HUES6 (cell line): ENCODE measurements at regions not wholly inside any gene's neighbourhood (a gene's known extent, or its start where the extent isn't known, plus 50 kb on each side); places are given as distances from the start of the nearest gene placed in this dataset.
"Not testable (repeated sequence)": the region's sequence is repeated elsewhere in the genome, so short reads cannot be mapped to it uniquely, and the experiment has no call there.

Experiments used
- H3K27ac ChIP-seq: 2 replicates; pipeline ENCODE4 v1.7.0; 2013; ENCODE audit warnings: low read depth, mild to moderate bottlenecking, low read length, inconsistent platforms
- H3K27me3 ChIP-seq: 2 replicates; pipeline ENCODE4 v1.6.1; 2013; ENCODE audit warnings: low read length; ENCODE audit not compliant: control insufficient read depth, insufficient read depth
- H3K36me3 ChIP-seq: 2 replicates; pipeline ENCODE4 v1.6.1; 2013; ENCODE audit warnings: low read length; ENCODE audit not compliant: control insufficient read depth, insufficient read depth
- H3K4me1 ChIP-seq: 2 replicates; pipeline ENCODE4 v1.6.1; 2013; ENCODE audit warnings: low read length; ENCODE audit not compliant: control insufficient read depth, insufficient read depth
- H3K4me3 ChIP-seq: 2 replicates; pipeline ENCODE4 v1.5.1; 2013; ENCODE audit warnings: low read depth, low read length
- H3K9ac ChIP-seq: one replicate; pipeline ENCODE4 v1.6.1; 2013; ENCODE audit warnings: mild to moderate bottlenecking, low read length
- H3K9me3 ChIP-seq: 2 replicates; pipeline ENCODE4 v1.6.1; 2013; ENCODE audit warnings: low read depth, low read length; ENCODE audit not compliant: control insufficient read depth, insufficient read depth

GRCh38 chr6:67129780-67130179 lies 1422.8 kb upstream of the EYS start:
- Histone ChIP-seq H3K27me3 (no peaks in the 10 kb centered on the region), H3K27ac (no peak overlapping the region), H3K9ac (no peak overlapping the region), H3K36me3 (no peaks in the 10 kb centered on the region), H3K4me1 (no peaks in the 10 kb centered on the region), H3K9me3 (no peaks in the 10 kb centered on the region), H3K4me3 (no peak overlapping the region)

- Histone ChIP-seq H3K4me3 (no peak overlapping the region), H3K9me3 (no peaks in the 10 kb centered on the region), H3K4me1 (no peaks in the 10 kb centered on the region), H3K27me3 (no peaks in the 10 kb centered on the region), H3K9ac (no peak overlapping the region), H3K36me3 (no peaks in the 10 kb centered on the region), H3K27ac (no peak overlapping the region)
Observed at GRCh38 chr6:67127041-67127440, 1420.0 kb upstream of the EYS start.

GRCh38 chr6:67121115-67121514 lies 1414.1 kb upstream of the EYS start:
- H3K4me3 ChIP-seq = no peak overlapping the region
- no peaks in the 10 kb centered on the region for H3K36me3 ChIP-seq
- no peak overlapping the region for H3K27ac ChIP-seq
- H3K9me3 ChIP-seq = no peaks in the 10 kb centered on the region
- H3K27me3 ChIP-seq = no peaks in the 10 kb centered on the region
- H3K4me1 ChIP-seq = no peaks in the 10 kb centered on the region
- no peak overlapping the region for H3K9ac ChIP-seq

- Histone ChIP-seq H3K4me1 (no peaks in the 10 kb centered on the region), H3K4me3 (no peak overlapping the region), H3K36me3 (no peaks in the 10 kb centered on the region), H3K27ac (no peak overlapping the region), H3K9me3 (no peaks in the 10 kb centered on the region), H3K27me3 (no peaks in the 10 kb centered on the region), H3K9ac (no peak overlapping the region)
Observed at GRCh38 chr6:67112120-67112519, 1405.1 kb upstream of the EYS start.

- H3K27ac ChIP-seq = no peak overlapping the region
- H3K4me1 ChIP-seq = no peaks in the 10 kb centered on the region
- H3K27me3 ChIP-seq = no peaks in the 10 kb centered on the region
- no peaks in the 10 kb centered on the region for H3K9me3 ChIP-seq
- no peak overlapping the region for H3K9ac ChIP-seq
- H3K36me3 ChIP-seq = no peaks in the 10 kb centered on the region
- no peak overlapping the region for H3K4me3 ChIP-seq
Observed at GRCh38 chr6:67102743-67103142, 1395.7 kb upstream of the EYS start.

- H3K27ac ChIP-seq, H3K4me3 ChIP-seq, H3K36me3 ChIP-seq, H3K9ac ChIP-seq, H3K9me3 ChIP-seq, H3K4me1 ChIP-seq, H3K27me3 ChIP-seq: not testable (repeated sequence)
Observed at GRCh38 chr6:67095618-67096226, 1388.7 kb upstream of the EYS start.

- no peak overlapping the region for H3K9ac ChIP-seq
- no peaks in the 10 kb centered on the region for H3K9me3 ChIP-seq
- H3K27me3 ChIP-seq = no peaks in the 10 kb centered on the region
- no peak overlapping the region for H3K27ac ChIP-seq
- no peak overlapping the region for H3K4me3 ChIP-seq
- H3K36me3 ChIP-seq = no peaks in the 10 kb centered on the region
- no peaks in the 10 kb centered on the region for H3K4me1 ChIP-seq
Observed at GRCh38 chr6:67094431-67094946, 1387.5 kb upstream of the EYS start.

GRCh38 chr6:67073938-67074337 lies 1366.9 kb upstream of the EYS start:
- no peaks in the 10 kb centered on the region for H3K4me1 ChIP-seq
- H3K9me3 ChIP-seq = no peaks in the 10 kb centered on the region; the same call in 1 of the 2 replicates
- H3K4me3 ChIP-seq = no peak overlapping the region
- H3K9ac ChIP-seq = no peak overlapping the region
- H3K27me3 ChIP-seq = no peaks in the 10 kb centered on the region
- no peaks in the 10 kb centered on the region for H3K36me3 ChIP-seq
- H3K27ac ChIP-seq = no peak overlapping the region

GRCh38 chr6:67068781-67069180 lies 1361.8 kb upstream of the EYS start:
- H3K9me3 ChIP-seq = no peaks in the 10 kb centered on the region; the same call in 1 of the 2 replicates
- no peak overlapping the region for H3K9ac ChIP-seq
- no peak overlapping the region for H3K4me3 ChIP-seq
- H3K27ac ChIP-seq = no peak overlapping the region
- no peaks in the 10 kb centered on the region for H3K27me3 ChIP-seq
- no peaks in the 10 kb centered on the region for H3K4me1 ChIP-seq
- H3K36me3 ChIP-seq = no peaks in the 10 kb centered on the region

- no peaks in the 10 kb centered on the region for H3K36me3 ChIP-seq
- H3K9ac ChIP-seq = no peak overlapping the region
- H3K9me3 ChIP-seq = no peaks in the 10 kb centered on the region; the same call in 1 of the 2 replicates
- no peak overlapping the region for H3K27ac ChIP-seq
- H3K4me1 ChIP-seq = no peaks in the 10 kb centered on the region
- no peaks in the 10 kb centered on the region for H3K27me3 ChIP-seq
- H3K4me3 ChIP-seq = no peak overlapping the region
Observed at GRCh38 chr6:67064323-67064722, 1357.3 kb upstream of the EYS start.

- Histone ChIP-seq H3K27ac (no peak overlapping the region), H3K9ac (no peak overlapping the region), H3K36me3 (no peaks in the 10 kb centered on the region), H3K27me3 (no peaks in the 10 kb centered on the region), H3K9me3 (no peaks in the 10 kb centered on the region), H3K4me3 (no peak overlapping the region), H3K4me1 (no peaks in the 10 kb centered on the region)
Observed at GRCh38 chr6:67047996-67048395, 1341.0 kb upstream of the EYS start.
